Umbilical cord (tissue), 1 donor: ENCODE measurements at regions not wholly inside any gene's neighbourhood (a gene's known extent, or its start where the extent isn't known, plus 50 kb on each side); places are given as distances from the start of the nearest gene placed in this dataset.
"Not testable (repeated sequence)": the region's sequence is repeated elsewhere in the genome, so short reads cannot be mapped to it uniquely, and the experiment has no call there.

Source experiments
- DNase-seq: peaks from one replicate; pipeline ENCODE4 v3.0.0-alpha.2; 2015; ENCODE audit warnings: low spot score

- DNase-seq, result no peak
Measured at GRCh38 chr13:73808318-73808717, 325.9 kb downstream of the KLF12 start.

- not testable (repeated sequence) for DNase-seq
Measured at GRCh38 chr13:73805326-73805958, 328.8 kb downstream of the KLF12 start.

GRCh38 chr13:73803997-73804396, 330.2 kb downstream of the KLF12 start:
- no peak for DNase-seq

GRCh38 chr13:73800011-73800410, 334.2 kb downstream of the KLF12 start:
- no peak for DNase-seq

- DNase-seq, result no peak
Measured at GRCh38 chr13:73794755-73795154, 339.4 kb downstream of the KLF12 start.

GRCh38 chr13:73793361-73793760, 340.8 kb downstream of the KLF12 start:
- no peak for DNase-seq

GRCh38 chr13:73792796-73793195, 341.4 kb downstream of the KLF12 start:
- no peak for DNase-seq

GRCh38 chr13:73782450-73783449, 351.5 kb downstream of the KLF12 start:
- DNase-seq, result no peak

- DNase-seq, result no peak
Measured at GRCh38 chr13:73781384-73781783, 352.8 kb downstream of the KLF12 start.

- no peak for DNase-seq
Measured at GRCh38 chr13:73779881-73780280, 354.3 kb downstream of the KLF12 start.

- no peak for DNase-seq
Measured at GRCh38 chr13:73778242-73778864, 355.9 kb downstream of the KLF12 start.

GRCh38 chr13:73777134-73777533, 357.1 kb downstream of the KLF12 start:
- DNase-seq, result no peak

- no peak for DNase-seq
Measured at GRCh38 chr13:73776151-73776785, 357.9 kb downstream of the KLF12 start.

GRCh38 chr13:73773168-73773549, 361.0 kb downstream of the KLF12 start:
- no peak for DNase-seq

- DNase-seq, result no peak
Measured at GRCh38 chr13:73772449-73773167, 361.6 kb downstream of the KLF12 start.

- no peak for DNase-seq
Measured at GRCh38 chr13:73767747-73768315, 366.4 kb downstream of the KLF12 start.

- DNase-seq, result no peak
Measured at GRCh38 chr13:73767191-73767741, 366.9 kb downstream of the KLF12 start.

- peak; percentile 75 for DNase-seq
Measured at GRCh38 chr13:73765651-73766384, 368.4 kb downstream of the KLF12 start.

GRCh38 chr13:73759434-73759833, 374.8 kb downstream of the KLF12 start:
- no peak for DNase-seq
